NCI-H748 treated with DMSO at 0.1 percent for 48 hours (cell line): ENCODE measurements at regions not wholly inside any gene's neighbourhood (a gene's known extent, or its start where the extent isn't known, plus 50 kb on each side); places are given as distances from the start of the nearest gene placed in this dataset.

Experiments used
- DNase-seq: peaks from one replicate; lab custom pipeline; 2025; lab: John Stamatoyannopoulos, UW

- DNase-seq = no peak
Measured at GRCh38 chr15:25959100-25959499, 96.0 kb upstream of the ATP10A start.

GRCh38 chr15:25955628-25956027 lies 92.5 kb upstream of the ATP10A start:
- no peak for DNase-seq

GRCh38 chr15:25954398-25954797 lies 91.3 kb upstream of the ATP10A start:
- DNase-seq = no peak

GRCh38 chr15:25950014-25950413 lies 86.9 kb upstream of the ATP10A start:
- no peak for DNase-seq

GRCh38 chr15:25947323-25948314 lies 84.5 kb upstream of the ATP10A start:
- peak; percentile 17 for DNase-seq

GRCh38 chr15:25946241-25946805 lies 83.2 kb upstream of the ATP10A start:
- DNase-seq = no peak

GRCh38 chr15:25944386-25944785 lies 81.3 kb upstream of the ATP10A start:
- no peak for DNase-seq

GRCh38 chr15:25943831-25944230 lies 80.7 kb upstream of the ATP10A start:
- DNase-seq = no peak

- no peak for DNase-seq
Measured at GRCh38 chr15:25939122-25939521, 76.0 kb upstream of the ATP10A start.

GRCh38 chr15:25937796-25938195 lies 74.7 kb upstream of the ATP10A start:
- no peak for DNase-seq

- no peak for DNase-seq
Measured at GRCh38 chr15:25936004-25936403, 72.9 kb upstream of the ATP10A start.

- DNase-seq = peak; percentile 2
Measured at GRCh38 chr15:25933456-25934158, 70.5 kb upstream of the ATP10A start.

- no peak for DNase-seq
Measured at GRCh38 chr15:25932696-25933095, 69.6 kb upstream of the ATP10A start.

GRCh38 chr15:25931851-25932250 lies 68.7 kb upstream of the ATP10A start:
- no peak for DNase-seq

- no peak for DNase-seq
Measured at GRCh38 chr15:25930931-25931330, 67.8 kb upstream of the ATP10A start.
